HFF-Myc (cell line): ENCODE measurements at regions not wholly inside any gene's neighbourhood (a gene's known extent, or its start where the extent isn't known, plus 50 kb on each side); places are given as distances from the start of the nearest gene placed in this dataset.

Experiments
- DNase-seq: peaks from one replicate; pipeline ENCODE4 v3.0.0-alpha.2; 2011; ENCODE audit warnings: low read depth; ENCODE audit errors: extremely low read depth
- H3K4me3 ChIP-seq: replicated peaks from 2 replicates; pipeline ENCODE4 v1.5.1; 2011; ENCODE audit warnings: low read depth, mild to moderate bottlenecking, control low read depth, low read length
- TF ChIP-seq, protein P1 (sequence below): IDR thresholded peaks from 2 replicates; pipeline ENCODE4 v1.5.1; 2012; ENCODE audit warnings: mild to moderate bottlenecking, low read depth, low read length, control low read depth; ENCODE audit errors: missing control alignments

DNA sequence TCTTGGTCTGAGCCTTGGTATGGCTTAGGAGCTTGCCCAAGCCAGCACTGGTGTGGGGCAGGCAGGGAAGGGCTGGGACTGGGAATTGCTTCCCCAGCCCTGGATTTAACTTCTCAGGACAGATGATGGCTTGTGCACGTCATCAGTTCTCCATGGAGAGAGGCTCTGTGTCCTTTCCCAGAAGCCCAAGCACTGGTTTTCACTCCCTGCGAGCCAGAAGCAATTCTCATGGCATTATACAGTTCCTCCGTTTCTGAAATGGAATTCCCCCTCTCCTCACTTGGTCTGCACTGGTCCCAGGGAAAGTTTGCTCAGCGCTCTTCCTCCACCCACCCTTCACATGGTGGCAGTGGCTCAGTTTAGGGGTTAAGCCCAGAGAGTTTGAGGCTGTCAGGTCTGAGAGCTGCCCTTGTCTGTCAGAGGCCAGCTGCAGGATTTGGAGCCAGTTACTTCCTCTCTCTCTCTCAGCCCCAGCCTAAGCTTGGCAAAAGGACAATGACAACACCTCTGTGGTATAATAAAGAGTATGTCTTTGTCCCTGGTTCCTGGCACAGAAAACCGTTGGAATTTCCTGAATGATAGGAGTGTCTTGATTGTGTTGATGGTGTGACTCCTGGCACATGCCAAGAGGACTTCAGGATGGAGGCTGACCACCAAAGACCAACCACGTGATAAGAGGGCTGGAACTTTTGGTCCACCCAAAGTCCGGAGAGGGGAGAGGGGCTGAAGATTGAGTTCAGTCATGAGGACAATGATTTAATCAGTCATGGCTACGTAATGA lies 219.6 kb upstream of the TNRC6C start:
- no peak for DNase-seq
- H3K4me3 ChIP-seq = no peak overlapping the region
- TF ChIP-seq, protein P1, sequence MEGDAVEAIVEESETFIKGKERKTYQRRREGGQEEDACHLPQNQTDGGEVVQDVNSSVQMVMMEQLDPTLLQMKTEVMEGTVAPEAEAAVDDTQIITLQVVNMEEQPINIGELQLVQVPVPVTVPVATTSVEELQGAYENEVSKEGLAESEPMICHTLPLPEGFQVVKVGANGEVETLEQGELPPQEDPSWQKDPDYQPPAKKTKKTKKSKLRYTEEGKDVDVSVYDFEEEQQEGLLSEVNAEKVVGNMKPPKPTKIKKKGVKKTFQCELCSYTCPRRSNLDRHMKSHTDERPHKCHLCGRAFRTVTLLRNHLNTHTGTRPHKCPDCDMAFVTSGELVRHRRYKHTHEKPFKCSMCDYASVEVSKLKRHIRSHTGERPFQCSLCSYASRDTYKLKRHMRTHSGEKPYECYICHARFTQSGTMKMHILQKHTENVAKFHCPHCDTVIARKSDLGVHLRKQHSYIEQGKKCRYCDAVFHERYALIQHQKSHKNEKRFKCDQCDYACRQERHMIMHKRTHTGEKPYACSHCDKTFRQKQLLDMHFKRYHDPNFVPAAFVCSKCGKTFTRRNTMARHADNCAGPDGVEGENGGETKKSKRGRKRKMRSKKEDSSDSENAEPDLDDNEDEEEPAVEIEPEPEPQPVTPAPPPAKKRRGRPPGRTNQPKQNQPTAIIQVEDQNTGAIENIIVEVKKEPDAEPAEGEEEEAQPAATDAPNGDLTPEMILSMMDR = no peak

DNA sequence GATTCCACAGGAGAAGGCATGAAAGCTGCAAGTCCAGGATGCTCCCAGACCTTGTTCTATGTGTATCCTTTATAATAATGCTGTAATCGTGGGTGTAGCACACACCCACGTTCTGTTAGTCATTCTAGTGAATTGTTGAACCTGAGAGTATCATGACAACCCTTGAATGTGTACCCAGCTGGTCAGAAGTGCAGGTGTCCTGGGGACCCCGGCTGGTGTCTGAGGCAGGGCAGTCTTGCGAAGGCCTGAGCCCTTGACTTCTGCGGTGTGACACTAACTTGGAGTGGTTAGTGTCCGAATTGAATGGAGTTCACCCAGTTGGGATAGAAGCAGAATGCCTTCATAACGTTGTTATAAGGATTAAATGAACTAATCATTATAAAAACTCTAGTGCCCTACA lies 218.0 kb upstream of the TNRC6C start:
- H3K4me3 ChIP-seq = no peak overlapping the region
- TF ChIP-seq, protein P1 = no peak
- no peak for DNase-seq

DNA sequence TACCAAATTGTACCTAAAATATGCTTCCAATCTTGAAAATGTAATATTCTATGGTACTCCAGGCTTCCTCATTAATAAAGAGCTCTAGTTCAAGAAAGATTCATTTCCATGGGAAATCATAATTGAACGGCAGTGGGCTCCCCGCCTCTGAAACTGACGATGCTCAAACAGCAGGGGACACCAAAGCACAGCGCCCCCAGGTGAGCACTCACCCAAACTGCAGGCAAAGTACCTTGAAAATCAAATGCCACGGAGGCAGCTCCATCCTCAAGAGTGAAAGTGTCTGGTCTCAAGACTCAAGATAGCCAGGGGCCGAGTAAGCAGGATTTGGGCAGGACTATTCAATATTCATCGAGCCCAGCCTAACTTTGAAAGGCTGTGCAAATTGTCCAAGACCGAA lies 217.4 kb upstream of the TNRC6C start:
- DNase-seq = no peak
- TF ChIP-seq, protein P1 = peak; percentile 67
- H3K4me3 ChIP-seq = no peak overlapping the region

DNA sequence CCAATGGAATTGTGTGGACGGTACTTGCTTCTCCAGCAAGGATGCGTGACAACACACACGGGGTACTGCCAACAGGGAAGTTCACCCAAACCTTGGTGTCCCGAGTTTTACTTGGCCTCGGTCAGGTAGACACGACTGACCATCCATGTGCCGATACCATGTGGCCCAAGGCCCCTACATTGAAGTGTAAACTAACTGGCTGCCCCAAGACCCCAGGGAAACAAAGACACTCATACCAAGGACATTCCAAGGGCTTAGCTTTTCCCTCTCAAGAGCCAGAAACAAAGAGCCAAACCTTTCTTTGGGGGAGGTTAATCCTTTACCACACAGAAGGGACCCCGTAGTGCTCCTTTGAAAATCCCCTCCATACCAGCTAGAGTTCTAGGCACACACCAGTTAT lies 215.9 kb upstream of the TNRC6C start:
- no peak overlapping the region for H3K4me3 ChIP-seq
- TF ChIP-seq, protein P1 = no peak
- no peak for DNase-seq

DNA sequence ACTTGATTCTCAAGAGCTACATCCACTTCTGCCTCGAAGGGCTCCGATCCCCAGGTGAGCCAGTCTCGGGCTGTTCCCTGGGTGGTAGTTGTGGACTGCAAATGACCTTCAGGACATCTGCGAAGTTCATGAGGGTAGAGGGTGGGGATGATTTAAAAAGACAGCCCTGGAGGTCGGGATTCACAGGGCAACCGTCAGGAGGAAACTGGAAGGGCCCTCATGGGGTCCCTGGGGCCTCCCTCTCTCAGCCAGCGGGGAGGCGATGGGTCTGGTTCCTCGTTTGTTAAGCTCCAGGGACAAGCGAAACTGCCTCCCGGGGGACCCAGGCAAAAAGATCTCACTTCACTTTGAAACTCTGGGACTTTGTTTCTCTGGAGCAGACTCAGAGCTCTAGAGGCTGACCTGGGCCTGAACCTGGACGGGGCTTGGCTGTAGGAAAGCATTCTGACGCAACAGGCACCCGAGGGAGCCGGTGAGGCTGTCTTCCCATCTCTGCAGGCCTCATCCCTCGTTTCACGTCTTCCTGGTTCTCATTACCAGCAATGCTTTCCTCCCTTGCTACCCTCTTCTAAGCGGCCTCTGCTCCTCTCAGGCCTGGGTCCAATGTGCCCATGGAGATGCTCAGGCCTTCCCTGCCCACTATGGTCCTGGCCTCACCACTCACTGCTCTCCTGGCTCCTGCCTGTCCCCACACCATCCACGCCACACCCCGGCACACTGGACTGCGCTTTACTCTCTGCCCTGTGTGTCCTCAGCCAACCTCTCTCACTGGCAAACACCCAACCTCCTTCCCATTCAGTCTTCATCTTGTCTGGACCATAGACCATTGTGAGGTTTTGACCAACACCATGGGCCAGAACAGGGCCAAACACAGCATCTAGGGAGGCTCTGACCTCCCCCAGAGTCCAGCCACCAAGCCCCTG lies 214.2 kb upstream of the TNRC6C start:
- TF ChIP-seq, protein P1 = no peak
- no peak overlapping the region for H3K4me3 ChIP-seq
- DNase-seq = no peak

DNA sequence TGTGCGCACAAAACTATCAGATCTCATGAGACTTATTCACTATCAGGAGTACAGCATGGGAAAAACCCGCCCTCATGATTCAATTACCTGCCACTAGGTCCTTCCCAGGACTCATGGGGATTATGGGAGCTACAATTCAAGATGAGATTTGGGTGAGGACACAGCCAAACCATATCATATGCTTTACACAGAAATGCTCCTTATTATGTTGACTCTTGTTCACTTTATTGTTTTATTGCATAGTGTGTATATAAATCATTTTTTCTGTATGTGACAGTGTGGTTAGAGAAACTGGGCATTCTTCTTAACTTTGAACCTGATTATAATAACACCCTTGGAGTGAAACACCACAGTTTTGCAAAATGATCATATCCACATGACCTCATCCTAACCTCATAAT lies 212.8 kb upstream of the TNRC6C start:
- TF ChIP-seq, protein P1 = no peak

More for the DNA sequence above, 212.8 kb upstream of the TNRC6C start:
- no peak for DNase-seq
- no peak overlapping the region for H3K4me3 ChIP-seq
